ENCODE measurements at regions not wholly inside any gene's neighbourhood (a gene's known extent, or its start where the extent isn't known, plus 50 kb on each side); places are given as distances from the start of the nearest gene placed in this dataset.
A peak's percentile ranks its signal among the peaks of the same experiment; 100 is the strongest.

DNA sequence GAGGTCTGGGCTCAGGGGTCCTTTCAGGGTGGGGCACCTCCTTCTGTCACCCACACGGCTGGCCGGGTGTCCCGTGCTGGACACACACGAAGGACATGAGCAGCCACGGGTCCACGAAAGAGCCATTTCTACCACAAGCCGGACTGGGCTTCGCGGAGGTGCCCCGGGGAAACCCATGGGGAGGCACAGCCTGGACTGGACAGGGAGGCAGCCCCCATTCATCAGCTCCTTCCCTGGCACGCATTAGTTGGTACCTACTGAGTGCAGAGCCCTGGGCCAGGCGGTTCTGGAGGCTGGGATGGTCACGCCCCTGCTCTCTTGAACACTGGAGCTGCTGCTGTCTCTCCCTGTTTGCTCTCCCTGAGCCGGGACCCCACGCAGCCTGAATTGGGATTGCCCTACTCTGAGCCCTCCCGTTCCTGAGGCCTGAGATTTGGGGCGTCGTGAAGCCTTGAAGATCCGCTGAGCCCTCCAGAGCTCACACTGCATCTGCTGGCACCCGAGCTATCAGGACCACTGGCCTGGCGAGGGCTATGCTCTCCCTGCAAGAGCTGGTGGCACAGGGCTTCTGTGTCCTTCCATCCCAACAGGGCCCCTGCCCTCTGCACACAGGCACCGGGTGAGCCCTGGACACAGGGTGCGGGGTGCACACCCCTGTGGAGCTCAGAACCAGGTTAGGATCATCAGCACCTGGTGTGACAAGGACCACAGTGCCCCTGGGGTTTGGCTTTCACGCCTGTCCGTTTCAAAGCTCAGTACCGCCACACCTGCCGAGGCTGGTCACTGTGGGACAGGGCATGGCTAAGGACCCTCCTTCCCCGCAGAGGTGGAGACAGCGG lies 84.6 kb downstream of the MYEOV start:
- no peak for DNase-seq (ENCODE audit: low spot score)

DNA sequence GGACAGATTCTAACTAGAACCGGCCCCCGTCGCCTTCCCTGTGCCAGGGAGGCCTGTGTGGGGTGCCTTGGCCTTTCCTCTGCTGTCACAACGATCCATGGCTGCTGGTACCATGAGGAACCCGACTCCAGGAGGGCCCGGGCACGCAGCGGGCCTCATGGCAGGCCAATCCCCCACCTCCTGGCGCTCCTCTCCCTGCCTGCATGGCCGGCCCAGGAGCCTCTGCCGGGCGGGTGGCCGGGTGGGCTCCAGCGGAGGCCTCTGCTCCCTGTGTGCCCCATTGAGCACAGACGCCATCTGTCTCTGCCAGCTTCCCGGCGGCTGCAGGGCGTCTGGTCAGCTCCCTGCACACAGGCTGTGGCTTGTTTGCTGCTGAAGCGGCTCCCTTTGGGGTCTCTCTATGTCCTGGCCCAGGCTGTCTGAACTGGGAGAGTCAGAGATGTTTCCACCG lies 86.5 kb downstream of the MYEOV start:
- DNase-seq (ENCODE audit: low spot score) = no peak

DNA sequence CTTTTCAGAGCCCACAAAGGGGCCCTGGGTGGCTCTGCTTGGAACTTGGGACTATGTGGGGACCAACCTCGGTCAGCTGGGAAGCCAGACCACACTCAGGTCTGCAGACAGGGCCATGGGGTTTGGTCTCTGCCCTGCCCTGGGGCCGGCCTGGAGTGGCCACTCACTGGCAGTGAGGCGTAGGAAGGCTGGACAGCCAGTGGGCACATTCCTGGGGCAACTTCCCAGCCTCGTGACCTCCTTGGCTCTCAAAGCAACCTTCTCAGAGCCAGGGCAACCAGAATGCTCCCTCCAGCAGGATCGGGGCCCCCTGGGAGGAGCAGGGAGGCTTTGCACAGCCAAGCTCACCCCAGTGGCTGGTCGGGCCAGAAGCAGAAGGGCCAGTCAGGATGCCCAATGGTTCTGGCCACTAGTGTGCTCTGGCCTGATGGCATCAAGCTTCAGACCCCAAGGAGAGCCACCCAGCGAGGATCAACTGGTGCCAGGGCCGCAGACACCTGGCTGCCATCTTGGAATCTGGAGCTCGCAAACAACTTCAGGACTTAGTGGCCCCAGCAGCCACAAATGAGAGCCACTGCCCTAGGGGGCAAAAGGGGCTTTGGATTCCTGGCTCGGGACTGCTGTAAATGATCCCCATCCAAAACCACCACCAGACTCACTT lies 87.1 kb downstream of the MYEOV start:
- DNase-seq (ENCODE audit: low spot score) = peak; percentile 25

DNA sequence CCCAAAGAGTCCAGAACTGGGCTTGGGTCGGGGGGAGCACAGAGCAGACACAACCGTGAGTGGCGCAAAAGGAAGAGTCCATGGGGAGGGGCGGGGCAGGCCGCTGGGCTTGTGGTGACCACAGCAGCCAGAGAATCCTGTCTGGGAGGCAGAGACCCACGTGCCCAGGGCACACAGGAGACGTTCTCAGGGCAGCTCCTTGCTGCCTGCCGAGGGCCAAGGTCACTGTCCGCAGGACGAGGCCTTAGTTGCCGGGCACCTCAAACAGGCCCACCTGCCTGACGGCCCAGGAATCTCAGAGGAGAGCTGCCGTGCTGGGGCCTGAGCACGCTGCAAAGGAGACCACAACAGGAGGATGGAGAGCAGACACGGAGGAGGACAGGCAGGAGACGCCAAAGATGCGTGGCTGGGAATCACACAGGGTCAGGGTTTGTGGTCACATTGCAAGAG lies 87.8 kb downstream of the MYEOV start:
- no peak for DNase-seq (ENCODE audit: low spot score)

DNA sequence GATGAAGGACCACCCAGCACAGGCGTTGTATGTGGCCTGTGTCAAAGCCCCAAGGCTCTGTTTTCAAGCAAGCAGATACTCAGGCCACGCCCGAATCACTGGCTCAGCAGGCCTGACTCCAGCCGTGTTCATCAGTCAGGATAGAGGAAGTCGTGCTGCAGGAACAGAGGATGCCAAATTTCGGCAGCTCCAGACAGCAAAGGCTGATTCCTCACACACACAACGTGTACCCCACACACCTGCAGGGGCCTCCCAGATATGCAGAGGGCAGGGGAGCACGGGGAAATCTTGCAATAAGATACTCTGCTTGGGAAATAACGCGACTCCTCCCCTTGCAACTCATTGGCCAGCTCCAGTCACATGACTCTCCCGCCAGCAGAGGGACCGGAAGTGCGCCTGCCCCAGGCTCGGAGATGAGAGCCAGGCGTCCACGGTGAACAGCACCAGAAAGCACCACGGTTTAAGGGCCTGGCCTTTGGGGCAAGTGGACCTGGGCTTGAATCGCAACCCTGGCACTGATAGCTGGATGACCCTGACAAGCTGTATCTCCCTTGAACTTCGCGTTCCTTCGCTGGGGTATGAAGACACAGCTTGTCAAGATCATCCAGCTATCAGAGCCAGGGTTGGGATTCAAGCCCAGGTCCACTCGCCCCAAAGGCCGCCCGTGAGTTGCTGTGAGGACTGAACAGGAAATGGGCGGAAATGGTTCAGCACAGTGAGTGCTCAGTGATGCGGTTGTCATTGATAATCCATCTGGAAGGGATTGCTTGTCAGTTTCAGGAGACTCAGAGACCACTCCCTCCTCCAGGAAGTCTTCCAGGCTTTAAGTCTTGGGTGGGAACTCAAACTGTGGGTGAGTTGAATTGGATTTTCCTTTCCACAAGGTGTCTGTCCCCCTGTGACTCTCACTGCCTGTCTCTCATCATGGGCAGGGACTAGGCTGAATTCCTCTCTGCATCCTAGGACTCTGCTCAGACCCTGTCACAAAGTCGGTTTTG lies 88.5 kb downstream of the MYEOV start:
- peak; percentile 41 for DNase-seq (ENCODE audit: low spot score)

DNA sequence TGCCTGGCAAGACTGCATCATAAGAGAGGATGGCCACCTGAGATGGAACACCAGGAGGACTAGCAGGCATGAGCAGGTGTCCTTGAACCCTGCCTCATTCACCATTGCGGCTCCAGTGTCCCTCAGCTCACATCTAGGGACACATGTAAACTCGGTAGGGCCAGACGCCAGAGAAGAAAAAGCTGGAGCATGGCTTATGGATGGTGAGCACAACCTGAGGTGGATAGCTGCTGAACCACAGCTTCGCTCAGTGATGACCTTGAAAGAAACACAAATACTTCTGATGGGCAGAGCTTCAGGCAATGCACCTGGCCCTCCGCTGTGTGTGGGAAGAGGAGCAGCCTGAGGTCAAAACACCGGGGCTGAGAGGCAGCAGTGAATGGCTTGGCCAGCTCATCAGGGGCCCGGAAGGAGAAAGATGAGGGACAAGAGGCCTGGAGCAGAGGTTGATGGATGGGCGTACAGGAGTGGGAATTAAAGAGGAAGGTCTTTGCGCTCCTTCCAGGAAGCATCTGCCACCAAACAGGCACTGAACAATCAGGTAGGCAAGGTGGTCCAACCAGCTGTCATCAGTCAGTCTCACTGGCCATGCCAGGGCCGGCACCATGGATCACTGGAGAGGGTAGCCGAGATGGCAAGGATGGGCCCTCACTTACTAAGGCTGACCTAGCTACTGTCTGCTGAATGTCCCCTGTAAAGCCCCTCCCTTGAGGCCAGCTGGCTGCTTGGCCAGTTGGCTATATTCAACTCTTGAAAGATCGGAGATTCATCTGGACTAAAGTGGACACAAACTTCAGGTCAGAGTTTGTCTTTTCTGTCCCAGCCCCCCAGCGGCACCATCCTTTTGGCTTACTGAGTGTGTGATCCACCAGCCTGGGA lies 89.7 kb downstream of the MYEOV start:
- DNase-seq (ENCODE audit: low spot score) = no peak

DNA sequence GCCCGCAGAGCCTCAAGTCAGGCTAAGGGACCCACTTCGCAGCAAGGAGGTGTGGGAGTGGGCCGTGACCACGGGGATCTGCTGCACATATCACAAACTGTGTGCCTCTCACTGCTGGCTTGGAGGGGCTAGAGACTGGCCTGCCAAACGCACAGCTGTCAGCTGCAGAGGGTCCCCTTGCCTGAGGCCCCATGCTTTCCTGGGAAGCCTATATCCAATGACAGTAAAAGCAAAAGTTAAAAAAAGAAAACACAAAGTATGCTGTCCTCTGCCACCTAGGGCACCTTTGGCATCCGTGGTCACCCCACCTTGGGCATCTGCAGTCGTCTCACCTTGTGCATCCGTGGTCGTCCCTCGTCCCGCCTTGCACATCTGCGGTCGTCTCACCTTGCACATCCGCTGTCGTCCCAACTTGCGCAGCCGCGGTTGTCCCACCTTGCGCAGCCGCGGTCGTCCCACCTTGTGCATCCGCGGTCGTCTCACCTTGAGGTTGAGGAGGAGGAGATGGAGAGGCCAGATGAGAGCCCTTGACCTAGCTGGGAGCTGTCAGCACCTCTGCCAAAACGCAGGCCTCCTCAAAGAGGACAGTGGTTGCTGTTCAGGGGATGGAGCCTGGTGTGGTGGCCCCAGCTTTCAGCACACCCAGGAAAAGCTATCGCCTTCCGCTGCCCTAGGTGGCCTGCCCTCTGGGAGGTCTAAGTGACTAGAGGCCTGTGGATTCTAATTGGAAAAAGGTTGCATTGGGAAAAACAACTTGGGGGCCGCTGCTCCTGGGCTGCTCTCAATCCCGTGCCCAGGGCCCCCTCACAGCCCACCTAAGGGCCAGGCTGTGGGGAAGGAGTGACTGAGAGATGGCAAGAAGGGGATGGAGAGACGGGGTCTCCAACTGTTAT lies 90.5 kb downstream of the MYEOV start:
- no peak for DNase-seq (ENCODE audit: low spot score)

DNA sequence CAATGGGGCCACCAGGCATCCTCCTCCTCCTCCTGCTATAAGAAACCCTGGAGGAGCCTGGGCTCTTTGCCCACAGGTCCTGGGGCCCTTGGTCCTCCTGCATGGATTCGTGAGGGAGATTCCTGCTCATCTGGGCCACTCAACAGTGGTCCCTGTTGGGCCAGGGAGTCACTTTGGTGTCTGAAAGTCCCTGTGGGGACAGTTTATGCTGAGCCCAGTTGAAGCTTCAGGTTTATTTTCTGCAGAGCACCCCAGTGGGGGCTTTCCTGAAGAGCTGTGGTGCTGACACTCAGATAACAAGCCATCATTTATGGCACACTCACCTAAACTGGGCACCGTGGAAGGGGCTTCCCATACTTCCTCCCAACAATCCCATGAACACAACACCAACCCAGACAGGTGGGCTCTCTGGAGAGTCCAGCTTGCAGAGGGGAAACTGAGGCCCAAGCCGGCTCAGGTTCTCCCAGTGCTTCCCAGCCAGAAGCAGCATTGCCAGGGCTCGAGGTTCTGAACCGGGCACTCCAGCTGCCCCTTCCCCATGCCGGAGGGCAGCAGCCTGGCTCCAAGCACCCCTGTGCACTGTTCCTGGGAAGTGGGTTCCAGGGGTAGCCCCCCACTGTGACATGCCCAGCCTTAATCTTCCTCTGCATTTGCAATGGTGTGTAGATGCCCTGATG lies 91.3 kb downstream of the MYEOV start:
- no peak for DNase-seq (ENCODE audit: low spot score)

DNA sequence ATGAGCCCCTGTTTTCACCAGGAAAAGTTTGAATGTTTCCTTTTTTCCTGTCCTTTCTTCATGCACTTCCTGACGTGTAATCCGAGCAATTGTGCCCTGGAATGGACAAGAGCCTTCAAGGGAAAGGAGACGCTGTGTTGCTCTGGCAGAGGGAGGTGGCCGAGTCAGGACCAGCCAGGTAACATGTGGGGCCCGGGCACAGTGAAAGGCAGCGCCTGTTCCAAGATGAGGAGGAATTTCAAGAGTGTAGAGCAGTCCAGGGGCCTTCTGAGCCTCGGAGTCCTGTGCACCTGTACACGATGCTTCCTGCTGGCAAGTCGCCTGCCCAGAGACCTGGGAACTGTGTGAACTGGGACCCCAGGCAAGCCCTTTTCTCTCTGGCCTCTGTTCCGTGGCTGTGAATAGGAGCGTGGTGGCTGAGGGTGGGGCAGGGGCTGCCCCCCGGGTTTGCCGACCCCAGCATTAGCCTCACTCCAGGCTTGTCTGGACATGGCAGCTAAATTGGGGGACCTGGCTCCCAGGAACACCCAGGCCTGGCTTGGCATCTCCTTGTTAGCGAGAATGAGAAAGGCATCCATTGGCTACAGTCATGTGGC lies 92.0 kb downstream of the MYEOV start:
- DNase-seq (ENCODE audit: low spot score) = no peak

DNA sequence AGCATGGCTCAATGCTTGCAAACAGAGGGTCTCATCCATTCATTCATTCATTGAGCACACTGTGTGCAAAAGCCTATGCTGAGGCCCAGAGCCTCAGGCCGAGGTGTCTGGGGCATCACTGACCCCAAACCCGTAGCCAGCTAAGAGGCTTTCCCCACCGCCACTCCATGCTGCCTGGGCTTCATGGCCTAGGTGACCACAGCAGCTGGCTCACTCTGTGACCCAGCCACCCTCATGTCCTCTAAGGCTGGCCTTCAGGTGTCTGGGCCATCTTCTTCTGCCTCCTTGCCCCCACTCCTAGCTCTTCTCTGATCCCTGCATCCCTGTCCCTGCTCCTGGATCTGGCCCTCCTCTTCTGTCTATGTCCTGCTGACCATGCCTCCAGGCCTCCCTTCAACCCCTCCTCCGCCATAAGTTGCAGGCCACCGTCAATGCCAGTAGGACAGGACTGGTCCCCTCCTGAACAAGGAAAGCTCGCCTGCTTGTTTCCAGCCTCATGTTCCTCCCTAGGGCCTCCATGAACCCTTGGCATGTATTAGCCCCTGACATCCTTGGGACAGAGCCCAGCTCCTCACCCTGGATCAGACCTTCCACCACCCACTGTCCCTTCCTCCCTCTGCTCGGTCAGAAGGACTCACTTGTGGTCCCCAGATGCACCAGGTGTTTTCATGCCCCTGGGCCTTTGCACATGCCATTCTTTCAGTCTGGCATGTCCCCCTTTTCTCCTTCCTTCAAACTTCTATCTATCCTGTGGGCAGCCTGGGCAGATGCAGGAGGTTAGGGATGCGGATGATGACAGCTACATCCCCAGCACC lies 92.8 kb downstream of the MYEOV start:
- no peak for DNase-seq (ENCODE audit: low spot score)

DNA sequence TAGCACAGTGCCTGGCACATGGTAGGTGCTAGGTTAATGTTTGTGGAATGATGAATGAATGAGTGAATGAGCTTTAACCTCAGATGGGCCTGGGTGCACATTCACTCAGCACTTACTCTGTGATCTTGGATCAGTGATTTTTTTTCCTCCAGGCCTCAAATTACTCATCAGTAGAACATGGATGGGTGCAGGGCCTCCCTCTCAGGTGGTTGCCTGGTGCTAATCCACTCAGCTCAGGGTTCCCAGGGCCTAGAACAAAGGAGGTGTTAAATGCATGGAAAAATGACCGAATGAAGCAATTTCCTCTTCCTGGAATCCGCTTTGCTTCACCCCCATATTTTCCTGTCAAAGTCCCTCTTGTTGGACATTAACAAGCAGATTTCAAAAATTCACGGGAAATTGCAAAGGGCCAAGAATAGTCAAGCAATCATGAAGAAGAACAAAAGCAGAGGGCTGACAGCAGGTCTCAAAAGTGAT lies 93.5 kb downstream of the MYEOV start:
- DNase-seq (ENCODE audit: low spot score) = no peak

DNA sequence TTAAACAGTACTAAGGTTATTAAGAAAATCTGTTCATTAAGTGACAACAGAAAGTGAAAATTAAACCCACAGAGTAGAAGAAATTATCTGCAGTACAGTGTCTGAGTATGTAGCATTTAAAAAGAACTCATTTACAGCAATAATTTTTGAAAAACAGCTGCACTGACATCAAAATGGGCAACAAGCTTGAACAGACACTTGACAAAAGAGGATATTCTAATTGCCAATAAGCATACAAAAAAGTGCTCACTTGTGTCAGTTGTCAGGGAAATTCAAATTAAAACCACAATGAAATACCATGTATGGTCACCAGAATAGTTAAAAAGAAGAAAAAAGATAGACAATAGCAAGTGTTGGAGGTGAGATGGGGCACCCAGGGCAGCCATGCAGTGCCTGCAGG lies 93.3 kb upstream of the LINC01488 start:
- DNase-seq (ENCODE audit: low spot score) = no peak

DNA sequence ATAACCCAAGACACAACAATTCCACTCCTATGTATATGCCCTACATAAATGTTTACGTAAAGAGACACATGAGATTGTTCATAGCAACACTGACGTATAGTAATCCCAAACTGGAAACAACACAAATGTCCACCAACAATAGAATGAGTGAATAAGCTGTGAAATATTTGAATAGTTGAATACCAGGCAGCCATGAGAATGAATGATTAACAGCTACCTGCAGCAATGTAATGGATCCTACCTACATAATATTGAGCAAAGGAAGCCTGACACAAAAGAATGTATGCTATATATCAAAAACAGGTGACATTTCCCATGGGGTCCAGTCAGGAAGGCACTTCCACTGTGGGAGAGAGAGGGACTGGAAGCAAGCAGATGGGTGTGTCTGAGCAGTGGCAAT lies 92.8 kb upstream of the LINC01488 start:
- DNase-seq (ENCODE audit: low spot score) = no peak

DNA sequence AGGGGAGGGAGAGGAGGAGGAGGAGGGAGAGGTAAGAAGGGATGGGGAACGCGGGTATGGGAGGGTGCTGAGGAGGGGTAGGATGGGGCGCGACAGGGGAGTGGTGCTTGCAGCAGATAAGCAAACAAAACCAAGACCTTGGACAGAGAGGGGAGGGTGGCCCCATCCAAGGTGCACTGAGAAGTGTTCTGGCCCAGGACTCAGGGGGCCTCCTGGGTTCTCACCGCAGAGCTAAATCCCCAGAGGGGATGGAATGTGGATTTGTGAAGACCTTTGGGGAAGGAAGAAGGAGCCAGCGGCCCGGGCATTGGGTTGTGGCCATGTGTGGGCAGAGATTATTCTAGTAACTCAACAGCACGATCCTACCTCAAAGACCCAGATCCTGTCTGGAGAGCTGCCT lies 90.9 kb upstream of the LINC01488 start:
- no peak for DNase-seq (ENCODE audit: low spot score)

DNA sequence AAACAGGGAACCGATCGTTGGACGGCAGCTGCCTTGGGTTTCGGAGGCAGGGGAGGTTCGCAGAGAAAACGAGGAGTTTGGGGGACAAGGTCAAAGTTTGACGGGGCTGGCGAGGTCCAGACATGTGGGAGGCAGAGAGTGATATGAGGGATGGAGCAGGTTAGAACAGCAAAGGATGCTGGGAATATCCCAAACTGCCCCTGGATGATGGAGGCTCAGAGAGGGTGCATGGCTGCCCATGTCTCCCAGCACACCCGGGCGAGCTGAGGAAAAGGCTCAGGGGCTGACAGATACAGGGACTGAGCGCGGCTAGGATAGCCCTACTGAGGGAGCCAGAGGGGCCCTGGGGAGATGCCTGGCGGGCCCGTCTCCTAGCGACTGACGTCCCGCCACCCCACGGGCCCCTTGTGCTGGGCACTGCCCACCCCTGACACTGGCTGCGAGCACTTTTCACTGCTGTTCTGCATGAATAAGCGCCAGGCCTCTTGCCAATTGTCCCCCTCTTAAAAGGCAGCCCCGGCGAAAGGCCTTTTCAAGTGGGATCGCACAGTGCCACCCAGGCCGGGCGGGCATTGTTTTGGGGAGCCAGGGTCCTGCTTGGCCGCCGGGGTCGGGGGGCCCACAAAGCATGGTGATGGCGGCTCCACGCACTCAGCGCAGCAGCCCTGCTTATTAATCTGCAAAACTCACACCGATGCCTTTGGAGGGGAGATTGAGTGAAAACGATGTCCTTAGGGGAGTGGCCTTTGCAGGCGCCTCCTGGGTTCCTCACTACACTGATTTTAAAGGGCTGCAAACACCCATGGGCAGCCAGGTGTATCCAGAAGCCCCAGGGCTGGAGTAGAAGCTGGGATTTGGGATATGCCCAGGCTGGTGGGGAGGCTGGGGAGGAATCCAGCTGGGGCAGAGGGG lies 90.0 kb upstream of the LINC01488 start:
- no peak for DNase-seq (ENCODE audit: low spot score)

DNA sequence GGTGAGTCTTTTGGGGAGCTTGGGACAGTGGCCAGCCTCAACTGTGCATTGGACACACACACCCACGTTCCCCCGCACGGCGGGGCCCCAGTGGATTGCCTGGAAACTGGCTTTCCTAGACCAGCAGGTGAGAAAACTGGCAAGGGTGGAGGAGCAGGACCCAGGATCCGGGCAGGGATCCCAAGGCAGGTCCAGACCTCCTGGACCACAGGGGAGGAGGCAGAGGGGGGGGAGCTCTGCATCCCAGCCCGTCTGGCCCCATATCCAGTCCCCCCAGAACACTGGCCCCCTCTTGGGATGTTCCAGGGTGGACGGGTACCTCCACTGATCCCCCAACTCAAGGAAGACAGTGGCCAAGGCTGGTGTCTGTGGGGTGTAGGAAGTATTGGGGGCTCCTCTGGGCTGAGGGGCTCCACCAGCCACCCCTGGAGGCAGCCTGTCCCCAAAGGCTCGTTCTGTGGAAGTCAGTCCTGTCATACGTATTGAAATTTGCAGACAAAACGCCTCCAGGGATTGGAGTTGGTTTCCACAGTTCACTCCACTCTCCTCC lies 89.3 kb upstream of the LINC01488 start:
- no peak for DNase-seq (ENCODE audit: low spot score)

Data from globus pallidus (tissue), 1 donor.